Activated CD8-positive, alpha-beta memory T cell treated with anti-CD3 and anti-CD28 coated beads, Interleukin-2, amount 10 ng/mL, durations not matched to agents 7 days and 5 days (primary cell): ENCODE measurements at regions not wholly inside any gene's neighbourhood (a gene's known extent, or its start where the extent isn't known, plus 50 kb on each side); places are given as distances from the start of the nearest gene placed in this dataset.

ENCODE experiments used
- ATAC-seq: fragments of 150-1000 bp; cut with Tn5 transposase; one replicate; pipeline ENCODE4 v1.10.0; 2021; ENCODE audit warnings: moderate library complexity
- CTCF ChIA-PET: fragments of 350-600 bp; sonication (Branson Sonifier 250); formaldehyde crosslinking; loops from one replicate; lab custom pipeline; 2021; ENCODE audit warnings: antibody characterized with exemption; lab: Charles Lee
- DNase-seq: peaks from one replicate; pipeline ENCODE4 v3.0.0-alpha.2; 2020
- H3K27ac Mint-ChIP-seq: one replicate; pipeline ENCODE4 v1.8.0; 2021; ENCODE audit warnings: mild to moderate bottlenecking, mixed read lengths
- H3K27me3 Mint-ChIP-seq: one replicate; pipeline ENCODE4 v1.8.0; 2021; ENCODE audit warnings: mixed read lengths
- H3K36me3 Mint-ChIP-seq: one replicate; pipeline ENCODE4 v1.8.0; 2021; ENCODE audit warnings: mild to moderate bottlenecking, mixed read lengths
- H3K4me1 Mint-ChIP-seq: one replicate; pipeline ENCODE4 v1.8.0; 2021; ENCODE audit warnings: mixed read lengths
- H3K4me3 Mint-ChIP-seq: one replicate; pipeline ENCODE4 v1.8.0; 2021; ENCODE audit warnings: mild to moderate bottlenecking, moderate library complexity, mixed read lengths
- H3K9me3 Mint-ChIP-seq: one replicate; pipeline ENCODE4 v1.8.0; 2022; ENCODE audit warnings: low read depth, mixed read lengths

DNA sequence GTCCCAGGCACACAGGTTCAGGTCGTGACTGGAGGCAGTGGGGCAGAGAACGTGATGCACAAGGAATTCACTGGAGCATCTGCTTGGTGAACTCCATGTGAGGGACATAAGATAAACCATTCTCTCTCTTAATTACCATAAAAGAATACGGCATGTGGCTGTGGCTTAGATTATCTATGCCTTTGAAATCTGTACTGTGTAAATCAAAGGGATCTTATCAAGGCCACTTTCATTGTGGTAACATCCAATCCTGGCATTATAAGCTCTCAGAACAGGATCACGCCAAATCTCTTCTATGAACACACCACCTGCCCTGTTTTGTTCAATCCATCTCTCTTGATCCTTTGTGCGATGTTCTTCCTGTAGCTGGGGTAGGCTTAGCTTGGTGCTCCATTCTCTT, 192.3 kb downstream of the SPATA18 start:
- CTCF ChIA-PET: no interaction called here
- no peak for DNase-seq
- no peak overlapping the region for H3K27ac Mint-ChIP-seq
- no peaks in the 10 kb centered on the region for H3K4me1 Mint-ChIP-seq
- H3K9me3 Mint-ChIP-seq: peaks cover 2% of the 10 kb centered on the region
- no peak overlapping the region for H3K4me3 Mint-ChIP-seq
- ATAC-seq: no peak
- H3K27me3 Mint-ChIP-seq: no peaks in the 10 kb centered on the region
- no peaks in the 10 kb centered on the region for H3K36me3 Mint-ChIP-seq

GRCh38 chr4:52244103-52244775, 193.1 kb downstream of the SPATA18 start:
- peaks cover 2% of the 10 kb centered on the region for H3K9me3 Mint-ChIP-seq
- H3K36me3 Mint-ChIP-seq: no peaks in the 10 kb centered on the region
- H3K4me3 Mint-ChIP-seq: no peak overlapping the region
- H3K27me3 Mint-ChIP-seq: no peaks in the 10 kb centered on the region
- ATAC-seq (no peak), DNase-seq (no peak)
- CTCF ChIA-PET: no interaction called here
- no peak overlapping the region for H3K27ac Mint-ChIP-seq
- no peaks in the 10 kb centered on the region for H3K4me1 Mint-ChIP-seq

DNA sequence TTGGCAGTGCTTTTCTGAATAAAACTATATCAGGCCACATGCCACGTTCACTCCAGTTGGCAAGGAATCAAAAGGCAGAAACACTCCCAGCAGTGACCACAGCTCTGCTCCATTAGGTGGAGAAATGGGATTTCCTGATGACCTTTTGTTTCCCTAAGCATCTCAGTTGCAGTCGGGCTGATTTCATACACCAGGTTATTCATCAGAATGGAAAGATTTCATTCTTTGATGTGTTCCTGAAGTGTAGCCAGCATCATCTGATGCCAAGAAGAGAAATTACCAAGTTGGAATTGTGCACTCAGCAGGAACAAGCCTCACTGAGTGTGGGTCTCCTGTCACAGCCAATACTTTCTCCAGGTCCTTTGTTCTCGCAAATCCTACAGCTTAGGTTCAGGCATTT, 193.7 kb downstream of the SPATA18 start:
- ATAC-seq (no peak), DNase-seq (no peak)
- CTCF ChIA-PET: no interaction called here
- H3K27ac Mint-ChIP-seq: no peak overlapping the region
- H3K27me3 Mint-ChIP-seq: no peaks in the 10 kb centered on the region
- no peaks in the 10 kb centered on the region for H3K4me1 Mint-ChIP-seq
- no peak overlapping the region for H3K4me3 Mint-ChIP-seq
- peaks cover 2% of the 10 kb centered on the region for H3K9me3 Mint-ChIP-seq
- H3K36me3 Mint-ChIP-seq: no peaks in the 10 kb centered on the region

DNA sequence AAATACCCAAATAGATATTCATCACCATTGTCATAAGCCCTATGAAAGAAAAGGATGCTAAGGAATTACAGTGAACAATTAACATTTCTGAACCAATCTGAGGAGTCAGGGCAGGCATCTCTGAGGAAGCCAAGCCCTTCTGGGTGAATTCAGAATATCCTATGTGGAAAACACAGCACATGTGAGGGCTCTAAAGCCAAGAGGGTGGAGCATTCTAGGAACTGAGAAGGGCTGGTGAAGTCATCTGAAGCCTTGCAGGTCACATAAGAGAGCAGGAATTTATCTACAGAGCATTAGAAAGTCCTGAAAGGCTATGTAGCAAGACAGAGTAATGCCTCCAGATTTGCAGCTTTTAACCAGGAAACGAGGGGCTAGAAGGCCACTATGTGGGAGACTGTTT, 195.7 kb downstream of the SPATA18 start:
- H3K4me1 Mint-ChIP-seq: no peaks in the 10 kb centered on the region
- ATAC-seq (no peak), DNase-seq (no peak)
- H3K36me3 Mint-ChIP-seq: no peaks in the 10 kb centered on the region
- peaks cover 2% of the 10 kb centered on the region for H3K9me3 Mint-ChIP-seq
- H3K27me3 Mint-ChIP-seq: no peaks in the 10 kb centered on the region
- H3K27ac Mint-ChIP-seq: no peak overlapping the region
- CTCF ChIA-PET: no interaction called here
- H3K4me3 Mint-ChIP-seq: no peak overlapping the region

DNA sequence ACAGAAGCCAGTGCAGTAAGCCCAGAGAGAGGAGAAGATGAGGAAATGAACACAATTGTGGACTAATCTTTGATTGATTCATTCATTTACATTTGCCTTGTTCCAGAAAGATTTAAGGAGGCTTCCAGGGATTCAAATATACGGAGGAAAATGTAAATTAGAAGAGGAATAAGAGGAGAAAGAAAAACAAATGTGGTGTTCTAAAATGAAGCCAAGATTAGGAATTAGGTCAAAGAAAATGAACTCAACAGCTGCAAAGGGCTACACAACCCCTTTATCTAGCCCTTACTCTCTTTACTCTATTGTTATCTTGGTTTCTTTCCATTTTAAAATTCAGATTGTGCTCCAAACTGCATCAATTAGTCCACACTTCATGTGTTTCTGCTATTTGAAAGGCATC, 196.8 kb downstream of the SPATA18 start:
- Mint-ChIP-seq H3K4me3 (no peak overlapping the region), H3K36me3 (no peaks in the 10 kb centered on the region), H3K27me3 (no peaks in the 10 kb centered on the region), H3K27ac (no peak overlapping the region), H3K4me1 (no peaks in the 10 kb centered on the region), H3K9me3 (peaks cover 6% of the 10 kb centered on the region)
- DNase-seq: no peak
- no peak for ATAC-seq
- CTCF ChIA-PET: no interaction called here

- CTCF ChIA-PET: no interaction called here
- DNase-seq: no peak
- H3K36me3 Mint-ChIP-seq: no peaks in the 10 kb centered on the region
- H3K27me3 Mint-ChIP-seq: no peaks in the 10 kb centered on the region
- peaks cover 6% of the 10 kb centered on the region for H3K9me3 Mint-ChIP-seq
- ATAC-seq: no peak
- no peak overlapping the region for H3K4me3 Mint-ChIP-seq
- no peak overlapping the region for H3K27ac Mint-ChIP-seq
- H3K4me1 Mint-ChIP-seq: no peaks in the 10 kb centered on the region
Measured at GRCh38 chr4:52248820-52249219, 197.7 kb downstream of the SPATA18 start.

GRCh38 chr4:52249581-52249980, 198.5 kb downstream of the SPATA18 start:
- DNase-seq (no peak), ATAC-seq (no peak)
- H3K9me3 Mint-ChIP-seq: peaks cover 6% of the 10 kb centered on the region
- no peaks in the 10 kb centered on the region for H3K27me3 Mint-ChIP-seq
- H3K4me1 Mint-ChIP-seq: no peaks in the 10 kb centered on the region
- CTCF ChIA-PET: no interaction called here
- no peak overlapping the region for H3K4me3 Mint-ChIP-seq
- H3K36me3 Mint-ChIP-seq: no peaks in the 10 kb centered on the region
- H3K27ac Mint-ChIP-seq: no peak overlapping the region

DNA sequence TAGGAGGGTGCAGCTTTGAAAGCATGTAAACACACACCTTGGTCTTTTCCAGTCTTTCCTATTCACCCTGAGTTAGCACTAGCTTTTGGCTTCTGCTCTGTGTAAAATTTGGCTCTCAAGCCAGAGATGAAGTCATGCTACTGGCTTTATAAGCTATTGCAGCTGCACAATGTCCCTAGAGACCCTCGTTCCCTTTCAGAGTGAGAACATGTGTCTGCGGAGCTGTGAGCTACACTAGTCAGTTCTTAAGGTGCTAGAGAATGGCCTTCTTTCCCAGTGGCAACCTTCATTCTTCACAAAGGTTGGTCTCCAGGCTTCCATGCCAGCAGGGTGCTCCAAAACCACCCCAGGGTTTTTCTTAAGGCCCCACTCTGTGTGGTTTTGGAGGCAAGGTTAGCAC, 199.1 kb downstream of the SPATA18 start:
- no peak for ATAC-seq
- CTCF ChIA-PET: no interaction called here
- H3K9me3 Mint-ChIP-seq: peaks cover 6% of the 10 kb centered on the region

DNA sequence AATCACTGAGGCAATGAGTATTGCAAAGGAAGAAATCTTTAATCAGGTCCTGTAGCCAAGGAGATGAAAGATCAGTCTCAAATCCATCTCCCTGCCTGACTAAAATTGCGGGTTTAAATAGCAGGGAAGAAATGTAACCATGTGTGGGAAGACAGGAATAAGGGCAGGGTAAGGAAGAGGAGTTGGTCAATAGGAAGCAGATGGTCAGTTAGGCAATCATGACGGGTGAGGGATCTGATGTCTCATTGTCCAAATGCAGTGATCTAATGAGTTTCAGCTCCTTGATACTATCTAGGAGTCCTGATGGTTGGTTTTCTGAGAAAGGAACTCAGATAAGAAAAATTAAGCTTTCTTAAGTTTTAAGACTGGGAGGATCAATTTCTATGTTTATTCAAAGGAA, 200.8 kb downstream of the SPATA18 start:
- Mint-ChIP-seq H3K27ac (no peak overlapping the region), H3K9me3 (peaks cover 6% of the 10 kb centered on the region), H3K4me1 (no peaks in the 10 kb centered on the region), H3K27me3 (no peaks in the 10 kb centered on the region), H3K4me3 (no peak overlapping the region), H3K36me3 (no peaks in the 10 kb centered on the region)
- CTCF ChIA-PET: no interaction called here
- ATAC-seq (no peak), DNase-seq (no peak)

More for the DNA sequence above, 199.1 kb downstream of the SPATA18 start:
- no peak for DNase-seq
- no peak overlapping the region for H3K4me3 Mint-ChIP-seq
- H3K36me3 Mint-ChIP-seq: no peaks in the 10 kb centered on the region
- no peaks in the 10 kb centered on the region for H3K27me3 Mint-ChIP-seq
- no peaks in the 10 kb centered on the region for H3K4me1 Mint-ChIP-seq
- no peak overlapping the region for H3K27ac Mint-ChIP-seq

GRCh38 chr4:52253025-52253424, 201.9 kb downstream of the SPATA18 start:
- no peak overlapping the region for H3K27ac Mint-ChIP-seq
- H3K4me1 Mint-ChIP-seq: no peaks in the 10 kb centered on the region
- CTCF ChIA-PET: no interaction called here
- no peak for DNase-seq
- H3K9me3 Mint-ChIP-seq: peaks cover 6% of the 10 kb centered on the region
- no peak for ATAC-seq
- no peaks in the 10 kb centered on the region for H3K36me3 Mint-ChIP-seq
- H3K4me3 Mint-ChIP-seq: no peak overlapping the region
- H3K27me3 Mint-ChIP-seq: no peaks in the 10 kb centered on the region

DNA sequence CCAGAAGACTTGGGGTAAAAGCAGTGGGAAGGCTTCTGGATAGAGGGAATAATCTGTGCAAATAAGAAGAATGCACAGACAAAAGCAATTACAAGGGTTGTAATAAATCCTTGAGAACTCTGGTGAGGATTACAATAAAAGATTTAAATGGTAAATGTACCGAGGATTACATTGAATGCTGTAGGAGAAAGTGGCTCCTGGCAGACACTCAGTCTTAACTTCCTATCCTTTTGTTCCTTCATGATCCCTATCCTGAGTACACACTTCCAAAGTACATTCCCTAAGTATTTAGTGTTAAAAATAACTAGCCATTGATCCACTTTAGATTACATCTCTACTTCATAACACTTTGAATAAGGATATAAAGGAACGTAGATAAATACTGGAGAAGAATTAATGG, 205.4 kb downstream of the SPATA18 start:
- CTCF ChIA-PET: no interaction called here
- H3K4me1 Mint-ChIP-seq: no peaks in the 10 kb centered on the region

GRCh38 chr4:52259978-52260377, 208.9 kb downstream of the SPATA18 start:
- no peak for DNase-seq
- H3K9me3 Mint-ChIP-seq: no peaks in the 10 kb centered on the region
- no peaks in the 10 kb centered on the region for H3K27me3 Mint-ChIP-seq
- H3K4me3 Mint-ChIP-seq: no peak overlapping the region
- H3K4me1 Mint-ChIP-seq: no peaks in the 10 kb centered on the region
- H3K27ac Mint-ChIP-seq: no peak overlapping the region
- no peaks in the 10 kb centered on the region for H3K36me3 Mint-ChIP-seq
- no peak for ATAC-seq
- CTCF ChIA-PET: no interaction called here

More for the DNA sequence above, 205.4 kb downstream of the SPATA18 start:
- no peak overlapping the region for H3K27ac Mint-ChIP-seq
- no peaks in the 10 kb centered on the region for H3K36me3 Mint-ChIP-seq
- no peak for DNase-seq
- H3K27me3 Mint-ChIP-seq: no peaks in the 10 kb centered on the region
- peaks cover 6% of the 10 kb centered on the region for H3K9me3 Mint-ChIP-seq
- no peak for ATAC-seq
- H3K4me3 Mint-ChIP-seq: no peak overlapping the region

DNA sequence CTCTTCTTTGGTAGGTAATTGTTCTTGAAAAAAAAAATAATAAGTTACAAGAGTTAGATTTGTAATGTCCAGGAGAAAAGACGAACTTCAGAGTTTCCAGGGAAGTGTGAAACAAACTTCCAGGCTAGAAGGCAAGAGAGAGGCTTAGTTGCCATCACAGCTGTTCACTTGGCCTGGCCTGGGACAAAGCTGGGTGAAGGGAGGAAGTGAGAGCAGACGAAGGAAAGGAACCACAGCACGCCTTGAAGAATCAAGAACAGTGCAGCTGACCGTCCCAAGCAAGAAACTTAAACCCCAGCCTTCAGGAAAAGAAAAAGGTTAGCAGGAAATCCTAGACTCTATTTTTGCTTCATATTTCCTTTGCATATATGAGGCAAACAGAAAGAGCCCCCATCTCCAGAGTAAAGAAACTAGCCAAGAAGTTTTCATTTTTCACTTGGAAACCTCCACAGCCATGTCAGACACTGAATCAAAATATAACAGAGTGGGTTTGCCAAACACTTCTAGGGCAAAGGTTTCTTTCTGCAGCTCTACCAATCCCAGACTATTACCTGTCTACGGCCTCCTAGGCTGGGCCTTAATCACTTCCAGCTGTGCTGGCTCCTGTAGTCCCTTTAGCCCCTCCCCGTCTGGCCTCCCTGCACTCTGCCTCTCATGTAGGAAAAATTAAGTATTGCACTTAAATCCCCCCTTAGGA, 209.6 kb downstream of the SPATA18 start:
- no peak overlapping the region for H3K27ac Mint-ChIP-seq
- DNase-seq: no peak
- no peaks in the 10 kb centered on the region for H3K4me1 Mint-ChIP-seq
- H3K36me3 Mint-ChIP-seq: no peaks in the 10 kb centered on the region
- H3K4me3 Mint-ChIP-seq: no peak overlapping the region
- CTCF ChIA-PET: no interaction called here
- H3K27me3 Mint-ChIP-seq: no peaks in the 10 kb centered on the region
- H3K9me3 Mint-ChIP-seq: no peaks in the 10 kb centered on the region
- ATAC-seq: no peak

DNA sequence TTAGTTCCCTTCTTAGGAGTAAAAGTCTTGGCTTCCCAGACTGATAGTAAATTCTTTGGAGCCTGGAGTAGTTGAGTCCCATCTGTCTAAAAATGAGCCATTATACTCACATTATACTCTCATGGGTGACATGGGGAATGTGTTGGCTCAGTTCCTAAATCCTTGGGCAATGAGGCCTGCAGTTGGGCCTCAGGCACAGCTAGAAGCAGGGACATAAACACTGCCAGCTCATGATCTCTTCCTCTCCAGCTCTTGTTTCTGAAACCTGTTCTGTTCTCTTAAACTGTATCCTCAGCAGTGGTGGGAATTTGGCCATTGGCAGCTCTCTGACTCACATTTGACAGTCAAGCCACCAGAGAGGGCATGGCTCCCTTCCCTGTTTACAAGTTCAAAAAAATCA, 212.5 kb downstream of the SPATA18 start:
- no peak overlapping the region for H3K4me3 Mint-ChIP-seq
- no peak for DNase-seq
- H3K36me3 Mint-ChIP-seq: no peaks in the 10 kb centered on the region
- no peaks in the 10 kb centered on the region for H3K27me3 Mint-ChIP-seq
- ATAC-seq: no peak
- no peaks in the 10 kb centered on the region for H3K4me1 Mint-ChIP-seq
- CTCF ChIA-PET: no interaction called here
- H3K27ac Mint-ChIP-seq: no peak overlapping the region
- H3K9me3 Mint-ChIP-seq: no peaks in the 10 kb centered on the region
